Epithelial cell of esophagus (primary cell): ENCODE measurements at regions not wholly inside any gene's neighbourhood (a gene's known extent, or its start where the extent isn't known, plus 50 kb on each side); places are given as distances from the start of the nearest gene placed in this dataset.

Source experiments
- DNase-seq: peaks from one replicate; pipeline ENCODE4 v3.0.0; 2010; ENCODE audit warnings: low read depth
- H3K4me3 ChIP-seq: 2 replicates; pipeline ENCODE4 v1.5.1; 2011; ENCODE audit warnings: mild to moderate bottlenecking, low read length, control low read depth
- TF ChIP-seq, protein P1 (sequence below): IDR thresholded peaks from 2 replicates; pipeline ENCODE4 v1.5.1; 2011; ENCODE audit warnings: low read depth, mild to moderate bottlenecking, low read length, control low read depth, inconsistent platforms; ENCODE audit not compliant: insufficient read depth; ENCODE audit errors: missing control alignments

GRCh38 chr10:62719061-62719460, 85.5 kb upstream of the ADO start:
- TF ChIP-seq, protein P1, sequence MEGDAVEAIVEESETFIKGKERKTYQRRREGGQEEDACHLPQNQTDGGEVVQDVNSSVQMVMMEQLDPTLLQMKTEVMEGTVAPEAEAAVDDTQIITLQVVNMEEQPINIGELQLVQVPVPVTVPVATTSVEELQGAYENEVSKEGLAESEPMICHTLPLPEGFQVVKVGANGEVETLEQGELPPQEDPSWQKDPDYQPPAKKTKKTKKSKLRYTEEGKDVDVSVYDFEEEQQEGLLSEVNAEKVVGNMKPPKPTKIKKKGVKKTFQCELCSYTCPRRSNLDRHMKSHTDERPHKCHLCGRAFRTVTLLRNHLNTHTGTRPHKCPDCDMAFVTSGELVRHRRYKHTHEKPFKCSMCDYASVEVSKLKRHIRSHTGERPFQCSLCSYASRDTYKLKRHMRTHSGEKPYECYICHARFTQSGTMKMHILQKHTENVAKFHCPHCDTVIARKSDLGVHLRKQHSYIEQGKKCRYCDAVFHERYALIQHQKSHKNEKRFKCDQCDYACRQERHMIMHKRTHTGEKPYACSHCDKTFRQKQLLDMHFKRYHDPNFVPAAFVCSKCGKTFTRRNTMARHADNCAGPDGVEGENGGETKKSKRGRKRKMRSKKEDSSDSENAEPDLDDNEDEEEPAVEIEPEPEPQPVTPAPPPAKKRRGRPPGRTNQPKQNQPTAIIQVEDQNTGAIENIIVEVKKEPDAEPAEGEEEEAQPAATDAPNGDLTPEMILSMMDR: no peak

GRCh38 chr10:62721687-62722086, 82.8 kb upstream of the ADO start:
- no peak overlapping the region for H3K4me3 ChIP-seq
- TF ChIP-seq, protein P1: no peak

More at GRCh38 chr10:62719061-62719460, 85.5 kb upstream of the ADO start:
- no peak overlapping the region for H3K4me3 ChIP-seq
- DNase-seq: no peak

DNA sequence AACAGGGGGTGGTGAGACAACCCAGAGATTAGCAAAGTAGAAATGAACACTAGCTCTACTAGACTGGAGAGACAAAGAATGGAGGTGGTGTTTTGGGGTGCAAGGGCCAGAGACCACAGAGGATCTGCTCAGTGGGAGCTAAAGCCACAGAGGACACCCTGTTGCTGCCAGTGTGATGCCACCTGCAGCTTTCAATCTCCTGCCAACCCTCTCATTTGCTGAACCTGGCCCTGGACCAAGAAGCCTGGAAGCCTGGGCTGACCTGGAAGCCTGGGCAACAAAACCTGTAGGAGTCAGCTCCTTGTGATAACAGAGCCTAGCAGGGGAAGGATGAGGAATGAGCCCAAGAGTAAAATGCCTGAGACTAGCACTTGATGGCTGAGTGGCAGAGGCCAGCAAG, 81.1 kb upstream of the ADO start:
- DNase-seq: no peak
- TF ChIP-seq, protein P1: no peak
- H3K4me3 ChIP-seq: no peak overlapping the region

More at GRCh38 chr10:62721687-62722086, 82.8 kb upstream of the ADO start:
- no peak for DNase-seq

DNA sequence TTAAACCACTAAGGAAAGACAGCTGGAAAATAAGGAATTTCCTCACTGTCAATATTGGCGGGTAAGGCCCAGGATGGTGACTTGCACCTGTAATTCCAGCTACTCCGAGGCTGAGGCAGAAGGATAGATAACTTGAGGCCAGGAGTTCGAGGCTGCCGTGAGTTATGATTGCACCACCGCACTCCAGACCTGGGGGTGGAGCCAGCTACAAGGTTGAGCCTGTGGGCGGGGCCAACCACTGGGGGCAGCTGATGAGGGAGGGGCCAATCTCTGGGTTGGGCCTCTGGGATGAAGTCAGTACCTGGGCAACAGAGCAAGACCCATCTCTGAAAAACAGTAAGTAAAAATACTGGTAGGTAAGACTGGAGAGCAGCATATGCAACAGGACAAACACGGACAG, 80.1 kb upstream of the ADO start:
- no peak for DNase-seq
- TF ChIP-seq, protein P1: no peak
- no peak overlapping the region for H3K4me3 ChIP-seq

- peak; percentile 21 for DNase-seq
- TF ChIP-seq, protein P1: no peak
- no peak overlapping the region for H3K4me3 ChIP-seq
These were observed 78.4 kb upstream of the ADO start for GRCh38 chr10:62726142-62726541.

DNA sequence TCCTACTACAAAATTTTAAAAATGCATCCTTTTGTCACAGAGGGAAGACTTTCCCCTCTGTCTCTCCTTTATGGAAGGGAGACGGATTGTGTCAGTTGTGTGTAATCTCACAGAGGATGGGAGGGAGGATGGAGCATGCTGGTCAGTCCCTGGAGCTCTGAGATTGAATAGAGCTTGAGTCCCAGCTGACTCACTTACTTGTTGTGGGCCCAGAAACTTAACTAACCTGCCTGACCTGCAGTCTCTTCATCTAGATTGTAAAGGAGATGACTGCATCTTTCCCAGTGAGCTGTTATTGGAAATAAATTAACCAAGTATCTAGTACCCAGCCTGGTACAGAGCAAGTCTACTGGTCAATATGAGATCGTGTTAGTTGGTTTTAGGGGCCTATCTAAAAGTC, 77.9 kb upstream of the ADO start:
- H3K4me3 ChIP-seq: no peak overlapping the region
- DNase-seq: peak; percentile 38
- TF ChIP-seq, protein P1: no peak

DNA sequence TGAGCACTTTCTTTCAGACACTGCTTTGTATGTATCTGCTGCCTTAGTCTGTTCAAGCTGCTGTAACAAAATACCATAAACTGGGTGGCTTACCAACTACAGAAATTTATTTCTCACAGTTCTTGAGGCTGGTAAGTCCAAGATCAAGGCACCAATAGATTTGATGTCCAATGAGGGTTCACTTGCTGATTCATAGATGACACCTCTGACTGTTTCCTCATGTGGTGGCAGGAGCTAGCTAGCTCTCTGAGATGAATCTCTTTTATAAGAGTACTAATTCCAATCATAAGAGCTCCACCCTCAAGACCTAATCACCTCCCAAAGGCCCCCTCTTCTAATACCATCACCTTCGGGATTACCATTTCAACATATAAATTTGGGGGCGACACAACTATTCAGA, 76.6 kb upstream of the ADO start:
- TF ChIP-seq, protein P1: no peak
- DNase-seq: peak; percentile 20
- H3K4me3 ChIP-seq: no peak overlapping the region
